GM12878 (cell line): ENCODE measurements at regions not wholly inside any gene's neighbourhood (a gene's known extent, or its start where the extent isn't known, plus 50 kb on each side); places are given as distances from the start of the nearest gene placed in this dataset.

ENCODE experiments used
- ATAC-seq: fragments of 200-7000 bp; cut with Tn5 transposase; 3 replicates; pipeline ENCODE4 v1.9.1; 2020; ENCODE audit warnings: mild to moderate bottlenecking, moderate library complexity
- BruUV-seq: library from RNA; stranded (reverse); fragments of 400-500 nt; replicated peaks from 2 replicates; lab custom pipeline; 2021; lab: Mats Ljungman, UMichigan
- CTCF ChIA-PET: fragments of 300-600 bp; sonication (Branson Sonifier 250); formaldehyde crosslinking; extraction: SDS; loops from one replicate; lab custom pipeline; 2021; ENCODE audit warnings: inconsistent platforms; lab: Yijun Ruan, JAX
- POLR2A ChIA-PET: fragments of 350-600 bp; formaldehyde crosslinking; extraction: SDS; loops from one replicate; lab custom pipeline; 2021; ENCODE audit warnings: inconsistent platforms; lab: Charles Lee
- RAD21 ChIA-PET: fragments of 300-600 bp; sonication (Branson Sonifier 250); formaldehyde crosslinking; loops from one replicate; lab custom pipeline; 2023; ENCODE audit warnings: antibody characterized with exemption; ENCODE audit not compliant: unreplicated experiment; lab: Charles Lee
- SMC1A ChIA-PET: fragments of 300-600 bp; sonication (Branson Sonifier 250); formaldehyde crosslinking; loops from one replicate; lab custom pipeline; 2023; ENCODE audit not compliant: unreplicated experiment, uncharacterized antibody; lab: Charles Lee
- DNase-seq: peaks from one replicate; pipeline ENCODE4 v3.0.0-alpha.2; 2011; ENCODE audit warnings: low read depth, low spot score
- FAIRE-seq: peaks from 3 replicates; lab custom pipeline; 2011; peaks lifted over from hg19 to GRCh38; lab: Jason Lieb, UNC
- H2AFZ ChIP-seq: 2 replicates; pipeline ENCODE4 v1.6.0; 2011; ENCODE audit warnings: low read depth, low read length, control low read depth; ENCODE audit not compliant: control insufficient read depth
- H3K27ac ChIP-seq: 2 replicates; pipeline ENCODE4 v1.5.1; 2011; ENCODE audit warnings: control low read depth; ENCODE audit not compliant: control insufficient read depth, insufficient read depth
- H3K27me3 ChIP-seq, 2 experiments: replicated peaks in 1 of 2; 2 replicates each; pipeline versions ENCODE4 v1.6.0 to v1.6.1; 2011; ENCODE audit warnings: low read length in 1 of 2; ENCODE audit not compliant: control insufficient read depth in 2 of 2, insufficient read depth in 2 of 2
- H3K36me3 ChIP-seq, 2 experiments: 2 replicates each; pipeline ENCODE4 v1.5.1; 2011; ENCODE audit warnings: low read length in 1 of 2; ENCODE audit not compliant: control insufficient read depth in 2 of 2, insufficient read depth in 2 of 2
- H3K4me1 ChIP-seq: 2 replicates; pipeline ENCODE4 v1.6.1; 2011; ENCODE audit warnings: mild to moderate bottlenecking, low read length, moderate library complexity, mixed read lengths; ENCODE audit not compliant: control insufficient read depth, insufficient read depth
- H3K4me2 ChIP-seq: 2 replicates; pipeline ENCODE4 v1.6.0; 2011; ENCODE audit warnings: control low read depth; ENCODE audit not compliant: control insufficient read depth, insufficient read depth
- H3K4me3 ChIP-seq: fragments of 200-600 bp; sonication (generic); 2 replicates; pipeline ENCODE4 v1.5.1; 2016
- H3K79me2 ChIP-seq: 2 replicates; pipeline ENCODE4 v1.6.0; 2011; ENCODE audit warnings: low read length; ENCODE audit not compliant: control insufficient read depth, insufficient read depth
- H3K9ac ChIP-seq: 2 replicates; pipeline ENCODE4 v1.8.0; 2011; ENCODE audit warnings: low read length, control low read depth, mixed read lengths; ENCODE audit not compliant: control insufficient read depth, insufficient read depth
- H3K9me3 ChIP-seq: replicated peaks from 3 replicates; pipeline ENCODE4 v1.5.1; 2011; ENCODE audit warnings: mild to moderate bottlenecking, low read length; ENCODE audit not compliant: control insufficient read depth, insufficient read depth
- H4K20me1 ChIP-seq: 2 replicates; pipeline ENCODE4 v1.6.0; 2011; ENCODE audit not compliant: control insufficient read depth, insufficient read depth
- CBX5 ChIP-seq: sonication (generic); IDR thresholded peaks from 2 replicates; pipeline ENCODE4 v1.6.1; 2016; ENCODE audit warnings: low read depth, moderate library complexity, mild to moderate bottlenecking, inconsistent platforms
- CEBPZ ChIP-seq: fragments of 150-350 bp; IDR thresholded peaks from 2 replicates; pipeline ENCODE4 v1.6.1; 2016; ENCODE audit warnings: low read depth, low read length
- FOS ChIP-seq: IDR thresholded peaks from 3 replicates; pipeline ENCODE4 v1.6.1; 2011; ENCODE audit warnings: borderline replicate concordance; ENCODE audit not compliant: insufficient read length; ENCODE audit errors: extremely low read depth
- JUND ChIP-seq: IDR thresholded peaks from 2 replicates; pipeline ENCODE4 v1.6.1; 2012; ENCODE audit warnings: low read depth, mild to moderate bottlenecking, low read length, improper control_type of control experiment, moderate library complexity
- MTA2 ChIP-seq: fragments of 450-650 bp; IDR thresholded peaks from 2 replicates; pipeline ENCODE4 v1.6.1; 2016; ENCODE audit warnings: low read depth, mild to moderate bottlenecking, moderate library complexity
- MYC ChIP-seq: IDR thresholded peaks from 2 replicates; pipeline ENCODE4 v1.6.1; 2011; ENCODE audit warnings: mild to moderate bottlenecking, low read length, moderate library complexity, inconsistent platforms; ENCODE audit not compliant: insufficient read depth, insufficient replicate concordance, insufficient read length, severe bottlenecking
- NFXL1 ChIP-seq: fragments of 450-650 bp; IDR thresholded peaks from 2 replicates; pipeline ENCODE4 v1.6.1; 2017; ENCODE audit warnings: antibody characterized with exemption, mild to moderate bottlenecking, borderline replicate concordance
- NFYB ChIP-seq: IDR thresholded peaks from 2 replicates; pipeline ENCODE4 v1.6.1; 2011; ENCODE audit warnings: low read depth, mild to moderate bottlenecking, low read length, improper control_type of control experiment, moderate library complexity; ENCODE audit not compliant: insufficient read depth
- NR2F1 ChIP-seq: fragments of 450-650 bp; conservative IDR thresholded peaks from 2 replicates; pipeline ENCODE4 v1.6.1; 2017; ENCODE audit warnings: mild to moderate bottlenecking
- POLR2AphosphoS5 ChIP-seq: IDR thresholded peaks from 2 replicates; pipeline ENCODE4 v1.6.1; 2011; ENCODE audit warnings: mild to moderate bottlenecking, low read length, inconsistent platforms
- RAD51 ChIP-seq: fragments of 450-650 bp; IDR thresholded peaks from 2 replicates; pipeline ENCODE4 v1.6.1; 2016; ENCODE audit warnings: moderate library complexity, mild to moderate bottlenecking, inconsistent platforms
- TCF3 ChIP-seq: IDR thresholded peaks from 2 replicates; pipeline ENCODE4 v1.6.1; 2012; ENCODE audit warnings: low read depth, mild to moderate bottlenecking, low read length, borderline replicate concordance; ENCODE audit not compliant: insufficient read depth
- ZBED1 ChIP-seq: IDR thresholded peaks from 2 replicates; pipeline ENCODE4 v1.6.1; 2016; ENCODE audit warnings: borderline replicate concordance
- ZSCAN29 ChIP-seq: fragments of 450-650 bp; IDR thresholded peaks from 2 replicates; pipeline ENCODE4 v1.6.1; 2017; ENCODE audit warnings: mild to moderate bottlenecking, moderate library complexity
- WGBS: methylation state at CpG from one replicate; pipeline ENCODE4 v1.1.6; 2016; ENCODE audit warnings: low lambda C conversion rate; ENCODE audit not compliant: insufficient replicate concordance, insufficient coverage; ENCODE audit errors: missing lambda C conversion rate; 5-methylcytosine and 5-hydroxymethylcytosine counted together
- in situ Hi-C: fragments of 300-500 bp; cut with MboI; formaldehyde crosslinking; loops from 9 replicates; pipeline ENCODE4 v1.14.3; 2018; ENCODE audit warnings: mixed read lengths
- intact Hi-C: fragments of 100-400 bp; cut with micrococcal nuclease; formaldehyde crosslinking; loops from one replicate; pipeline ENCODE4 v1.14.2; 2022; ENCODE audit not compliant: unreplicated experiment
- TF ChIP-seq, protein P1 (sequence below): fragments of 450-650 bp; formaldehyde crosslinking; IDR thresholded peaks from 2 replicates; pipeline ENCODE4 v1.5.0; 2022; ENCODE audit warnings: mild to moderate bottlenecking, missing genetic modification characterization
- TF ChIP-seq, protein P2 (sequence below): IDR thresholded peaks from 2 replicates; pipeline ENCODE4 v1.6.1; 2012; ENCODE audit warnings: mild to moderate bottlenecking, low read depth, low read length

- Histone ChIP-seq H3K4me1 (no peaks in the 10 kb centered on the region), H3K4me3 (no peak overlapping the region), H3K79me2 (no peaks in the 10 kb centered on the region), H3K36me3 (no peaks in the 10 kb centered on the region), H2AFZ (no peak overlapping the region), H3K9me3 (no peaks in the 10 kb centered on the region), H3K9ac (no peak overlapping the region), H4K20me1 (no peaks in the 10 kb centered on the region), H3K4me2 (no peak overlapping the region), H3K27ac (no peak overlapping the region), H3K27me3 (no peaks in the 10 kb centered on the region)
- DNase-seq (no peak), FAIRE-seq (no peak), ATAC-seq (no peak)
- ChIA-PET POLR2A (no interaction called here), RAD21 (no interaction called here), CTCF (no interaction called here), SMC1A (no interaction called here)
- WGBS, result 0% methylated on average over 1 of the region's 1 CpG
- in situ Hi-C loops, result no loop called here
- no TSS peak for BruUV-seq
- intact Hi-C loops, result no loop called here
- TF ChIP-seq MTA2 (no peak), CBX5 (no peak), ZBED1 (no peak), MYC (no peak), POLR2AphosphoS5 (no peak), FOS (no peak), TCF3 (no peak), NFXL1 (no peak), NR2F1 (no peak), ZSCAN29 (no peak), NFYB (no peak), CEBPZ (no peak), JUND (no peak), RAD51 (no peak)
- TF ChIP-seq, protein P1, sequence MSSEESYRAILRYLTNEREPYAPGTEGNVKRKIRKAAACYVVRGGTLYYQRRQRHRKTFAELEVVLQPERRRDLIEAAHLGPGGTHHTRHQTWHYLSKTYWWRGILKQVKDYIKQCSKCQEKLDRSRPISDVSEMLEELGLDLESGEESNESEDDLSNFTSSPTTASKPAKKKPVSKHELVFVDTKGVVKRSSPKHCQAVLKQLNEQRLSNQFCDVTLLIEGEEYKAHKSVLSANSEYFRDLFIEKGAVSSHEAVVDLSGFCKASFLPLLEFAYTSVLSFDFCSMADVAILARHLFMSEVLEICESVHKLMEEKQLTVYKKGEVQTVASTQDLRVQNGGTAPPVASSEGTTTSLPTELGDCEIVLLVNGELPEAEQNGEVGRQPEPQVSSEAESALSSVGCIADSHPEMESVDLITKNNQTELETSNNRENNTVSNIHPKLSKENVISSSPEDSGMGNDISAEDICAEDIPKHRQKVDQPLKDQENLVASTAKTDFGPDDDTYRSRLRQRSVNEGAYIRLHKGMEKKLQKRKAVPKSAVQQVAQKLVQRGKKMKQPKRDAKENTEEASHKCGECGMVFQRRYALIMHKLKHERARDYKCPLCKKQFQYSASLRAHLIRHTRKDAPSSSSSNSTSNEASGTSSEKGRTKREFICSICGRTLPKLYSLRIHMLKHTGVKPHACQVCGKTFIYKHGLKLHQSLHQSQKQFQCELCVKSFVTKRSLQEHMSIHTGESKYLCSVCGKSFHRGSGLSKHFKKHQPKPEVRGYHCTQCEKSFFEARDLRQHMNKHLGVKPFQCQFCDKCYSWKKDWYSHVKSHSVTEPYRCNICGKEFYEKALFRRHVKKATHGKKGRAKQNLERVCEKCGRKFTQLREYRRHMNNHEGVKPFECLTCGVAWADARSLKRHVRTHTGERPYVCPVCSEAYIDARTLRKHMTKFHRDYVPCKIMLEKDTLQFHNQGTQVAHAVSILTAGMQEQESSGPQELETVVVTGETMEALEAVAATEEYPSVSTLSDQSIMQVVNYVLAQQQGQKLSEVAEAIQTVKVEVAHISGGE (CRISPR knock-in tag), result no peak
- TF ChIP-seq, protein P2, sequence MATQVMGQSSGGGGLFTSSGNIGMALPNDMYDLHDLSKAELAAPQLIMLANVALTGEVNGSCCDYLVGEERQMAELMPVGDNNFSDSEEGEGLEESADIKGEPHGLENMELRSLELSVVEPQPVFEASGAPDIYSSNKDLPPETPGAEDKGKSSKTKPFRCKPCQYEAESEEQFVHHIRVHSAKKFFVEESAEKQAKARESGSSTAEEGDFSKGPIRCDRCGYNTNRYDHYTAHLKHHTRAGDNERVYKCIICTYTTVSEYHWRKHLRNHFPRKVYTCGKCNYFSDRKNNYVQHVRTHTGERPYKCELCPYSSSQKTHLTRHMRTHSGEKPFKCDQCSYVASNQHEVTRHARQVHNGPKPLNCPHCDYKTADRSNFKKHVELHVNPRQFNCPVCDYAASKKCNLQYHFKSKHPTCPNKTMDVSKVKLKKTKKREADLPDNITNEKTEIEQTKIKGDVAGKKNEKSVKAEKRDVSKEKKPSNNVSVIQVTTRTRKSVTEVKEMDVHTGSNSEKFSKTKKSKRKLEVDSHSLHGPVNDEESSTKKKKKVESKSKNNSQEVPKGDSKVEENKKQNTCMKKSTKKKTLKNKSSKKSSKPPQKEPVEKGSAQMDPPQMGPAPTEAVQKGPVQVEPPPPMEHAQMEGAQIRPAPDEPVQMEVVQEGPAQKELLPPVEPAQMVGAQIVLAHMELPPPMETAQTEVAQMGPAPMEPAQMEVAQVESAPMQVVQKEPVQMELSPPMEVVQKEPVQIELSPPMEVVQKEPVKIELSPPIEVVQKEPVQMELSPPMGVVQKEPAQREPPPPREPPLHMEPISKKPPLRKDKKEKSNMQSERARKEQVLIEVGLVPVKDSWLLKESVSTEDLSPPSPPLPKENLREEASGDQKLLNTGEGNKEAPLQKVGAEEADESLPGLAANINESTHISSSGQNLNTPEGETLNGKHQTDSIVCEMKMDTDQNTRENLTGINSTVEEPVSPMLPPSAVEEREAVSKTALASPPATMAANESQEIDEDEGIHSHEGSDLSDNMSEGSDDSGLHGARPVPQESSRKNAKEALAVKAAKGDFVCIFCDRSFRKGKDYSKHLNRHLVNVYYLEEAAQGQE, result no peak
Observed at GRCh38 chr4:141890279-141890678, 253.9 kb downstream of the IL15 start.
